IMR-90 (cell line): ENCODE measurements at regions not wholly inside any gene's neighbourhood (a gene's known extent, or its start where the extent isn't known, plus 50 kb on each side); places are given as distances from the start of the nearest gene placed in this dataset.

ENCODE experiments used
- ATAC-seq: fragments of 200-7000 bp; cut with Tn5 transposase; 2 replicates; pipeline ENCODE4 v1.9.1; 2020; ENCODE audit warnings: low read depth, mild to moderate bottlenecking, moderate library complexity
- BruUV-seq: library from RNA; stranded (reverse); fragments of 400-500 nt; replicated peaks from 2 replicates; lab custom pipeline; 2021; lab: Mats Ljungman, UMichigan
- CTCF ChIA-PET: fragments of 300-600 bp; formaldehyde crosslinking; extraction: SDS; loops from one replicate; lab custom pipeline; 2021; ENCODE audit warnings: antibody characterized with exemption; lab: Yijun Ruan, JAX
- POLR2A ChIA-PET: fragments of 300-600 bp; sonication (Branson Sonifier 250); formaldehyde crosslinking; loops from one replicate; lab custom pipeline; 2022; ENCODE audit warnings: antibody characterized with exemption; ENCODE audit not compliant: unreplicated experiment; lab: Charles Lee
- DNase-seq: peaks from one replicate; pipeline ENCODE4 v3.0.0; 2013
- H2AFZ ChIP-seq: replicated peaks from 2 replicates; pipeline ENCODE3; 2013; ENCODE audit warnings: low read length, mild to moderate bottlenecking; ENCODE audit not compliant: poor library complexity
- H2AK5ac ChIP-seq: 2 replicates; pipeline ENCODE4 v1.6.1; 2013; ENCODE audit warnings: low read depth, low read length, inconsistent platforms
- H2AK9ac ChIP-seq: replicated peaks from 2 replicates; pipeline ENCODE3; 2013; ENCODE audit warnings: mild to moderate bottlenecking, low read depth, low read length, moderate library complexity; ENCODE audit not compliant: poor library complexity
- H2BK120ac ChIP-seq: 2 replicates; pipeline ENCODE4 v1.6.1; 2013; ENCODE audit warnings: low read depth, low read length, inconsistent platforms
- H2BK15ac ChIP-seq: 3 replicates; pipeline ENCODE4 v1.6.1; 2013; ENCODE audit warnings: low read depth, low read length, inconsistent platforms
- H2BK20ac ChIP-seq: 2 replicates; pipeline ENCODE4 v1.6.1; 2013; ENCODE audit warnings: low read depth, mild to moderate bottlenecking, inconsistent platforms, low read length, moderate library complexity
- H2BK5ac ChIP-seq: 2 replicates; pipeline ENCODE4 v1.6.1; 2013; ENCODE audit warnings: mild to moderate bottlenecking, low read depth, low read length, inconsistent platforms; ENCODE audit not compliant: poor library complexity, severe bottlenecking
- H3K14ac ChIP-seq: replicated peaks from 2 replicates; pipeline ENCODE4 v1.6.1; 2013; ENCODE audit warnings: low read depth, low read length, inconsistent platforms
- H3K18ac ChIP-seq: 2 replicates; pipeline ENCODE4 v1.6.1; 2013; ENCODE audit warnings: low read depth, low read length, control low read depth
- H3K23ac ChIP-seq: 2 replicates; pipeline ENCODE4 v1.6.1; 2013; ENCODE audit warnings: low read depth, low read length, inconsistent platforms
- H3K27ac ChIP-seq: 2 replicates; pipeline ENCODE4 v1.5.1; 2013; ENCODE audit warnings: mild to moderate bottlenecking, control low read depth, low read length; ENCODE audit not compliant: insufficient read depth
- H3K27me3 ChIP-seq: 2 replicates; pipeline ENCODE4 v1.6.1; 2013; ENCODE audit warnings: low read length; ENCODE audit not compliant: control insufficient read depth, insufficient read depth
- H3K36me3 ChIP-seq: 2 replicates; pipeline ENCODE4 v1.6.1; 2013; ENCODE audit warnings: low read length, mixed read lengths; ENCODE audit not compliant: control insufficient read depth, insufficient read depth
- H3K4ac ChIP-seq: 2 replicates; pipeline ENCODE4 v1.6.1; 2013; ENCODE audit warnings: low read depth, low read length, inconsistent platforms
- H3K4me1 ChIP-seq: 2 replicates; pipeline ENCODE4 v1.6.1; 2013; ENCODE audit warnings: low read length, mixed read lengths; ENCODE audit not compliant: control insufficient read depth, insufficient read depth
- H3K4me2 ChIP-seq: 2 replicates; pipeline ENCODE4 v1.6.1; 2013; ENCODE audit warnings: low read depth, mild to moderate bottlenecking, control low read depth, low read length, moderate library complexity
- H3K4me3 ChIP-seq: 2 replicates; pipeline ENCODE4 v1.5.1; 2013; ENCODE audit warnings: low read depth, mild to moderate bottlenecking, control low read depth, low read length, moderate library complexity; ENCODE audit not compliant: insufficient read depth
- H3K56ac ChIP-seq: 2 replicates; pipeline ENCODE4 v1.6.1; 2013; ENCODE audit warnings: low read length, inconsistent platforms; ENCODE audit not compliant: insufficient read depth; ENCODE audit errors: extremely low read depth
- H3K79me1 ChIP-seq, 2 experiments: 2 replicates each; pipeline ENCODE4 v1.6.1; 2013; ENCODE audit warnings: low read length in 2 of 2, inconsistent platforms in 1 of 2, low read depth in 1 of 2
- H3K9ac ChIP-seq: 2 replicates; pipeline ENCODE4 v1.6.1; 2013; ENCODE audit warnings: low read depth, low read length, control low read depth
- H3K9me1 ChIP-seq: 2 replicates; pipeline ENCODE4 v1.6.1; 2013; ENCODE audit warnings: low read length, inconsistent platforms; ENCODE audit not compliant: insufficient read depth
- H3K9me3 ChIP-seq: 2 replicates; pipeline ENCODE4 v1.6.1; 2013; ENCODE audit warnings: low read length; ENCODE audit not compliant: control insufficient read depth, insufficient read depth
- H4K20me1 ChIP-seq: 2 replicates; pipeline ENCODE4 v1.6.1; 2013; ENCODE audit warnings: low read length, inconsistent platforms; ENCODE audit not compliant: insufficient read depth
- H4K5ac ChIP-seq: 2 replicates; pipeline ENCODE4 v1.6.1; 2013; ENCODE audit warnings: mild to moderate bottlenecking, low read depth, low read length, control low read depth
- H4K8ac ChIP-seq, 2 experiments: 2 replicates each; pipeline ENCODE4 v1.6.1; 2013; ENCODE audit warnings: low read depth in 2 of 2, low read length in 2 of 2, control low read depth in 1 of 2, inconsistent platforms in 1 of 2
- H4K91ac ChIP-seq: 2 replicates; pipeline ENCODE4 v1.6.1; 2013; ENCODE audit warnings: low read depth, low read length, inconsistent platforms; ENCODE audit not compliant: insufficient read depth
- MAFK ChIP-seq: IDR thresholded peaks from 2 replicates; pipeline ENCODE4 v1.6.1; 2012; ENCODE audit warnings: low read depth, low read length, improper control_type of control experiment
- MAZ ChIP-seq: IDR thresholded peaks from 2 replicates; pipeline ENCODE4 v1.6.1; 2012; ENCODE audit warnings: low read depth, mild to moderate bottlenecking, low read length, improper control_type of control experiment, moderate library complexity, borderline replicate concordance
- SMC3 ChIP-seq: fragments of 150-350 bp; IDR thresholded peaks from 2 replicates; pipeline ENCODE4 v1.6.1; 2016; ENCODE audit warnings: low read depth, mild to moderate bottlenecking, antibody characterized with exemption, low read length, moderate library complexity
- WGBS, 2 experiments: methylation state at CpG; one replicate each; pipeline versions ENCODE4 v1.1.5 to v1.1.7; 2013; ENCODE audit warnings: missing lambda C conversion rate in 2 of 2; ENCODE audit not compliant: insufficient read length in 1 of 2; ENCODE audit errors: extremely low coverage in 2 of 2; 5-methylcytosine and 5-hydroxymethylcytosine counted together
- dilution Hi-C: fragments of 300-500 bp; cut with HindIII; formaldehyde crosslinking; loops from one replicate; pipeline ENCODE4 v1.14.3; 2018; ENCODE audit warnings: low sequenced_read_pairs; ENCODE audit not compliant: unreplicated experiment
- in situ Hi-C: fragments of 300-500 bp; cut with MboI; formaldehyde crosslinking; loops from 3 replicates; pipeline ENCODE4 v1.14.3; 2019; ENCODE audit warnings: low sequenced_read_pairs, inconsistent platforms, mixed read lengths
- intact Hi-C: fragments of 100-400 bp; cut with micrococcal nuclease; formaldehyde crosslinking; loops from 2 replicates; pipeline ENCODE4 v1.10.0; 2022

GRCh38 chr2:35104309-35104708 is 1251.3 kb upstream of the CRIM1 start:
- WGBS, 2 experiments = no CpG with 5 or more reads among the region's 1 CpG
- H3K14ac ChIP-seq = no peak overlapping the region
- TF ChIP-seq MAFK (peak; percentile 74), SMC3 (no peak), MAZ (no peak)
- H3K9me3 ChIP-seq = no peaks in the 10 kb centered on the region
- ChIA-PET CTCF (no interaction called here), POLR2A (no interaction called here)
- H3K79me1 ChIP-seq = no peaks in the 10 kb centered on the region
- no peak overlapping the region for H4K91ac ChIP-seq
- ATAC-seq = no peak
- H2AK9ac ChIP-seq = no peak overlapping the region
- no peak overlapping the region for H3K18ac ChIP-seq
- no peak overlapping the region for H2AFZ ChIP-seq
- H2BK5ac ChIP-seq = no peak overlapping the region
- intact Hi-C loops = no loop called here
- H2BK120ac ChIP-seq = no peak overlapping the region
- no peak for DNase-seq
- H3K9me1 ChIP-seq = no peaks in the 10 kb centered on the region
- H2BK20ac ChIP-seq = no peak overlapping the region
- no peak overlapping the region for H2AK5ac ChIP-seq
- H3K23ac ChIP-seq = no peak overlapping the region
- H3K9ac ChIP-seq = no peak overlapping the region
- H4K8ac ChIP-seq = no peak overlapping the region
- in situ Hi-C loops = no loop called here
- H2BK15ac ChIP-seq = no peak overlapping the region
- BruUV-seq = no TSS peak
- dilution Hi-C loops = no loop called here
- no peak overlapping the region for H3K4ac ChIP-seq
- no peaks in the 10 kb centered on the region for H3K27me3 ChIP-seq
- no peaks in the 10 kb centered on the region for H4K20me1 ChIP-seq
- H3K4me2 ChIP-seq = no peak overlapping the region
- no peak overlapping the region for H3K27ac ChIP-seq
- H3K56ac ChIP-seq = no peak overlapping the region
- H4K5ac ChIP-seq = no peak overlapping the region
- H3K4me1 ChIP-seq = no peaks in the 10 kb centered on the region
- no peaks in the 10 kb centered on the region for H3K36me3 ChIP-seq
- no peak overlapping the region for H3K4me3 ChIP-seq
